H9 (cell line): ENCODE measurements at regions not wholly inside any gene's neighbourhood (a gene's known extent, or its start where the extent isn't known, plus 50 kb on each side); places are given as distances from the start of the nearest gene placed in this dataset.

ENCODE experiments used
- DNase-seq: peaks from one replicate; pipeline ENCODE4 v3.0.0-alpha.2; 2017
- H2AFZ ChIP-seq: one replicate; pipeline ENCODE4 v1.6.1; 2013; ENCODE audit warnings: mild to moderate bottlenecking, low read length, control low read depth, moderate library complexity
- H2AK5ac ChIP-seq: 2 replicates; pipeline ENCODE4 v1.6.1; 2013; ENCODE audit warnings: low read length, control low read depth, mixed read lengths; ENCODE audit not compliant: insufficient read length
- H2BK120ac ChIP-seq: one replicate; pipeline ENCODE4 v1.6.1; 2013; ENCODE audit warnings: low read depth, mild to moderate bottlenecking, low read length, control low read depth, inconsistent platforms; ENCODE audit not compliant: poor library complexity, severe bottlenecking
- H2BK12ac ChIP-seq: 2 replicates; pipeline ENCODE4 v1.6.1; 2013; ENCODE audit warnings: low read length, control low read depth, mixed read lengths, low read depth; ENCODE audit not compliant: insufficient read length
- H2BK15ac ChIP-seq: 2 replicates; pipeline ENCODE4 v1.6.1; 2013; ENCODE audit warnings: low read depth, low read length, control low read depth
- H2BK20ac ChIP-seq: one replicate; pipeline ENCODE4 v1.6.1; 2013; ENCODE audit warnings: low read depth, mild to moderate bottlenecking, low read length, control low read depth, inconsistent platforms; ENCODE audit not compliant: poor library complexity, severe bottlenecking
- H2BK5ac ChIP-seq: 2 replicates; pipeline ENCODE4 v1.6.1; 2013; ENCODE audit warnings: low read length, control low read depth, mixed read lengths; ENCODE audit not compliant: insufficient read length
- H3K14ac ChIP-seq: 2 replicates; pipeline ENCODE4 v1.6.1; 2013; ENCODE audit warnings: low read length, control low read depth; ENCODE audit not compliant: insufficient read depth
- H3K18ac ChIP-seq: 2 replicates; pipeline ENCODE4 v1.6.1; 2013; ENCODE audit warnings: low read depth, mild to moderate bottlenecking, mixed read lengths, low read length, control low read depth; ENCODE audit not compliant: insufficient read length
- H3K23ac ChIP-seq: 2 replicates; pipeline ENCODE4 v1.6.1; 2013; ENCODE audit warnings: low read length, control low read depth, mixed read lengths, low read depth; ENCODE audit not compliant: insufficient read length
- H3K23me2 ChIP-seq: 2 replicates; pipeline ENCODE4 v1.6.1; 2013; ENCODE audit warnings: low read depth, mild to moderate bottlenecking, mixed read lengths, low read length, control low read depth; ENCODE audit not compliant: insufficient read length, poor library complexity, severe bottlenecking
- H3K27ac ChIP-seq: 2 replicates; pipeline ENCODE4 v1.5.1; 2013; ENCODE audit warnings: low read length, control low read depth, mixed read lengths, low read depth; ENCODE audit not compliant: insufficient read length
- H3K27me3 ChIP-seq: 2 replicates; pipeline ENCODE4 v1.6.1; 2013; ENCODE audit warnings: low read length, control low read depth, inconsistent platforms; ENCODE audit not compliant: insufficient read depth
- H3K4ac ChIP-seq: 2 replicates; pipeline ENCODE4 v1.6.1; 2013; ENCODE audit warnings: low read depth, mild to moderate bottlenecking, control low read depth, inconsistent platforms, low read length, moderate library complexity
- H3K4me1 ChIP-seq: 2 replicates; pipeline ENCODE4 v1.6.1; 2013; ENCODE audit warnings: low read length, control low read depth, inconsistent platforms; ENCODE audit not compliant: insufficient read depth
- H3K4me2 ChIP-seq: 2 replicates; pipeline ENCODE4 v1.6.1; 2013; ENCODE audit warnings: low read length, control low read depth, mixed read lengths; ENCODE audit not compliant: insufficient read length, insufficient read depth
- H3K56ac ChIP-seq: 2 replicates; pipeline ENCODE4 v1.6.1; 2013; ENCODE audit warnings: low read depth, mild to moderate bottlenecking, mixed read lengths, low read length, control low read depth; ENCODE audit not compliant: insufficient read length
- H3K79me1 ChIP-seq: 2 replicates; pipeline ENCODE4 v1.6.1; 2013; ENCODE audit warnings: low read depth, mild to moderate bottlenecking, moderate library complexity, low read length, control low read depth, inconsistent platforms; ENCODE audit not compliant: insufficient read depth, poor library complexity, severe bottlenecking
- H3K79me2 ChIP-seq: 2 replicates; pipeline ENCODE4 v1.6.1; 2013; ENCODE audit warnings: low read length, control low read depth, inconsistent platforms; ENCODE audit not compliant: insufficient read depth
- H3K9ac ChIP-seq: 2 replicates; pipeline ENCODE4 v1.6.1; 2013; ENCODE audit warnings: low read length, control low read depth, mixed read lengths; ENCODE audit not compliant: insufficient read length; ENCODE audit errors: extremely low read depth
- H3K9me3 ChIP-seq: one replicate; pipeline ENCODE4 v1.6.1; 2013; ENCODE audit warnings: low read depth, low read length, inconsistent platforms; ENCODE audit not compliant: control insufficient read depth
- H3T11ph ChIP-seq: one replicate; pipeline ENCODE4 v1.6.1; 2013; ENCODE audit warnings: mild to moderate bottlenecking, low read length, control low read depth, inconsistent platforms
- H4K20me1 ChIP-seq: one replicate; pipeline ENCODE4 v1.6.1; 2013; ENCODE audit not compliant: control insufficient read depth, insufficient read length, insufficient read depth
- H4K5ac ChIP-seq: 2 replicates; pipeline ENCODE4 v1.6.1; 2013; ENCODE audit warnings: low read depth, mild to moderate bottlenecking, mixed read lengths, low read length, control low read depth; ENCODE audit not compliant: insufficient read length
- H4K8ac ChIP-seq: replicated peaks from 2 replicates; pipeline ENCODE4 v1.6.1; 2013; ENCODE audit warnings: low read length, control low read depth, mixed read lengths, low read depth; ENCODE audit not compliant: insufficient read length
- H4K91ac ChIP-seq: 2 replicates; pipeline ENCODE4 v1.6.1; 2013; ENCODE audit warnings: low read depth, mild to moderate bottlenecking, moderate library complexity, mixed read lengths, low read length, control low read depth; ENCODE audit not compliant: insufficient read length
- H3K27ac Mint-ChIP-seq, 3 experiments: 2 replicates in 2 of 3; 3 replicates in 1 of 3; pipeline ENCODE4 v1.8.0; 2020 to 2021; ENCODE audit warnings: mixed read lengths in 3 of 3, mild to moderate bottlenecking in 1 of 3, moderate library complexity in 1 of 3
- H3K27me3 Mint-ChIP-seq: 2 replicates; pipeline ENCODE4 v1.8.0; 2021; ENCODE audit warnings: low read depth, mild to moderate bottlenecking, moderate library complexity, mixed read lengths
- H3K36me3 Mint-ChIP-seq, 3 experiments: 2 replicates in 2 of 3; 3 replicates in 1 of 3; pipeline ENCODE4 v1.8.0; 2020 to 2021; ENCODE audit warnings: low read depth in 3 of 3, mixed read lengths in 3 of 3; ENCODE audit not compliant: insufficient read depth in 1 of 3
- H3K4me1 Mint-ChIP-seq, 2 experiments: 2 replicates each; pipeline ENCODE4 v1.8.0; 2020; ENCODE audit warnings: mixed read lengths in 2 of 2
- H3K4me3 Mint-ChIP-seq, 2 experiments: 2 replicates in 1 of 2; 3 replicates in 1 of 2; pipeline ENCODE4 v1.8.0; 2020 to 2021; ENCODE audit warnings: mild to moderate bottlenecking in 2 of 2, mixed read lengths in 2 of 2, moderate library complexity in 1 of 2
- H3K9me3 Mint-ChIP-seq, 2 experiments: 2 replicates in 1 of 2; 3 replicates in 1 of 2; pipeline ENCODE4 v1.8.0; 2020; ENCODE audit warnings: mild to moderate bottlenecking in 2 of 2, mixed read lengths in 2 of 2, moderate library complexity in 1 of 2
- CTCF ChIP-seq: fragments of 200-600 bp; sonication (generic); conservative IDR thresholded peaks from 3 replicates; pipeline ENCODE4 v1.8.0; 2021; ENCODE audit warnings: antibody characterized with exemption, mild to moderate bottlenecking
- WGBS: extraction: QIAGEN DNeasy Blood & Tissue Kit; methylation state at CpG from one replicate; pipeline ENCODE4 v1.1.7; 2013; ENCODE audit warnings: missing lambda C conversion rate, low lambda C conversion rate, mixed read lengths; ENCODE audit not compliant: insufficient read length; ENCODE audit errors: extremely low coverage; 5-methylcytosine and 5-hydroxymethylcytosine counted together

DNA sequence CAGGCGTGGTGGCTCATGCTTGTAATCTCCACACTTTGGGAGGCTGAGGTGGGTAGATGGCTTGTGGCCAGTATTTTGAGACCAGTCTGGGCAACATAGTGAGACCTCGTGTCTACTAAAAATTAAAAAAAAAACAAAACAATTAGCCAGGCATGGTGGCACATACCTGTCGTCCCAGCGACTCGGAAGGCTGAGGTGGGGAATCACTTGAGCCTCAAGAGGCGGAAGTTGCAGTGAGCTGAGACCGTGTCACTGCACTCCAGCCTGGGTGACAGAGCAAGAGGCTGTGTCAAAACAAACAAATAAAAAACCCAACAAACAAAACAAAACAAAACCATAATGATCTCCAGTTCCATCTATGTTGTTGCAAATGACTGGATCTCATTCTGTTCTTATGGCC, 341.3 kb upstream of the CFAP20DC start:
- H3K4me1 Mint-ChIP-seq, result no peaks in the 10 kb centered on the region
- Histone ChIP-seq H4K8ac (no peak overlapping the region), H4K5ac (no peak overlapping the region), H3K9ac (no peak overlapping the region), H2BK20ac (no peak overlapping the region), H2AK5ac (no peak overlapping the region), H2AFZ (no peak overlapping the region), H3K79me2 (no peaks in the 10 kb centered on the region), H3K23ac (no peak overlapping the region), H2BK120ac (no peak overlapping the region), H3K4me1 (no peaks in the 10 kb centered on the region), H2BK5ac (no peak overlapping the region), H2BK12ac (no peak overlapping the region), H3T11ph (no peak overlapping the region), H3K9me3 (no peaks in the 10 kb centered on the region), H3K23me2 (no peaks in the 10 kb centered on the region), H3K79me1 (no peaks in the 10 kb centered on the region), H3K27me3 (no peaks in the 10 kb centered on the region), H4K20me1 (no peaks in the 10 kb centered on the region), H3K18ac (no peak overlapping the region), H2BK15ac (no peak overlapping the region), H3K27ac (no peak overlapping the region), H3K4me2 (no peak overlapping the region), H4K91ac (no peak overlapping the region), H3K14ac (no peak overlapping the region), H3K56ac (no peak overlapping the region), H3K4ac (no peak overlapping the region)
- no peak overlapping the region for H3K4me3 Mint-ChIP-seq
- WGBS, result no CpG with 5 or more reads among the region's 7 CpGs
- H3K27ac Mint-ChIP-seq, result no peak overlapping the region
- H3K9me3 Mint-ChIP-seq, result peaks cover 9 to 12% of the 10 kb centered on the region in 2 experiments
- TF ChIP-seq CTCF, result no peak
- no peak for DNase-seq
- peaks cover 7% of the 10 kb centered on the region for H3K27me3 Mint-ChIP-seq
- peaks cover 0 to 6% (median 3%) of the 10 kb centered on the region in 3 experiments; a peak in 3 of 7 replicates for H3K36me3 Mint-ChIP-seq
